ENCODE measurements at regions not wholly inside any gene's neighbourhood (a gene's known extent, or its start where the extent isn't known, plus 50 kb on each side); places are given as distances from the start of the nearest gene placed in this dataset.

- H3K4me1 ChIP-seq (ENCODE audit: insufficient read depth), result no peaks in the 10 kb centered on the region
- H2AFZ ChIP-seq, result no peak overlapping the region
- no peaks in the 10 kb centered on the region for H3K79me2 ChIP-seq
- DNase-seq (ENCODE audit: low spot score), result no peak
- H3K4me3 ChIP-seq, result no peak overlapping the region
- peaks cover under 1% of the 10 kb centered on the region for H4K20me1 ChIP-seq (ENCODE audit: insufficient read depth, poor library complexity, severe bottlenecking)
- H3K27ac ChIP-seq, result no peak overlapping the region
- H3K4me2 ChIP-seq, result no peak overlapping the region
- no peaks in the 10 kb centered on the region for H3K9me3 ChIP-seq (ENCODE audit: low read depth)
- H3K27me3 ChIP-seq, result no peaks in the 10 kb centered on the region
- TF ChIP-seq EZH2phosphoT487 (IDR thresholded peaks at IDR 0.05; ENCODE audit: low read depth, severe bottlenecking, unreplicated experiment) (no peak), EZH2 (IDR thresholded peaks at IDR 0.05; ENCODE audit: borderline replicate concordance) (no peak)
- TF ChIP-seq, protein P1, sequence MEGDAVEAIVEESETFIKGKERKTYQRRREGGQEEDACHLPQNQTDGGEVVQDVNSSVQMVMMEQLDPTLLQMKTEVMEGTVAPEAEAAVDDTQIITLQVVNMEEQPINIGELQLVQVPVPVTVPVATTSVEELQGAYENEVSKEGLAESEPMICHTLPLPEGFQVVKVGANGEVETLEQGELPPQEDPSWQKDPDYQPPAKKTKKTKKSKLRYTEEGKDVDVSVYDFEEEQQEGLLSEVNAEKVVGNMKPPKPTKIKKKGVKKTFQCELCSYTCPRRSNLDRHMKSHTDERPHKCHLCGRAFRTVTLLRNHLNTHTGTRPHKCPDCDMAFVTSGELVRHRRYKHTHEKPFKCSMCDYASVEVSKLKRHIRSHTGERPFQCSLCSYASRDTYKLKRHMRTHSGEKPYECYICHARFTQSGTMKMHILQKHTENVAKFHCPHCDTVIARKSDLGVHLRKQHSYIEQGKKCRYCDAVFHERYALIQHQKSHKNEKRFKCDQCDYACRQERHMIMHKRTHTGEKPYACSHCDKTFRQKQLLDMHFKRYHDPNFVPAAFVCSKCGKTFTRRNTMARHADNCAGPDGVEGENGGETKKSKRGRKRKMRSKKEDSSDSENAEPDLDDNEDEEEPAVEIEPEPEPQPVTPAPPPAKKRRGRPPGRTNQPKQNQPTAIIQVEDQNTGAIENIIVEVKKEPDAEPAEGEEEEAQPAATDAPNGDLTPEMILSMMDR (IDR thresholded peaks at IDR 0.05; ENCODE audit: poor library complexity), result no peak
- H3K9me2 ChIP-seq (replicated peaks; ENCODE audit: insufficient read depth), result no peaks in the 10 kb centered on the region
- WGBS (ENCODE audit: low lambda C conversion rate, missing lambda C conversion rate), result 91% methylated on average over 3 of the region's 3 CpGs
- H3K36me3 ChIP-seq (replicated peaks; ENCODE audit: insufficient read depth, low read depth), result no peaks in the 10 kb centered on the region
Measured at GRCh38 chr21:40997831-40998230, 150.9 kb upstream of the DSCAM start.

- Histone ChIP-seq H3K9me2 (replicated peaks; ENCODE audit: insufficient read depth) (no peaks in the 10 kb centered on the region), H3K27me3 (no peaks in the 10 kb centered on the region), H3K4me3 (no peak overlapping the region), H3K4me2 (no peak overlapping the region), H3K36me3 (replicated peaks; ENCODE audit: insufficient read depth, low read depth) (no peaks in the 10 kb centered on the region), H3K9me3 (ENCODE audit: low read depth) (no peaks in the 10 kb centered on the region), H3K79me2 (no peaks in the 10 kb centered on the region), H3K4me1 (ENCODE audit: insufficient read depth) (no peaks in the 10 kb centered on the region), H2AFZ (no peak overlapping the region), H4K20me1 (ENCODE audit: insufficient read depth, poor library complexity, severe bottlenecking) (peaks cover 3% of the 10 kb centered on the region), H3K27ac (no peak overlapping the region)
- no peak for DNase-seq (ENCODE audit: low spot score)
- no peak for TF ChIP-seq EZH2phosphoT487 (IDR thresholded peaks at IDR 0.05; ENCODE audit: low read depth, severe bottlenecking, unreplicated experiment)
- TF ChIP-seq, protein P1 (IDR thresholded peaks at IDR 0.05; ENCODE audit: poor library complexity), result no peak
- WGBS (ENCODE audit: low lambda C conversion rate, missing lambda C conversion rate), result 94% methylated on average over 1 of the region's 1 CpG
Measured at GRCh38 chr21:41000838-41001237, 153.9 kb upstream of the DSCAM start.

GRCh38 chr21:41006636-41007035 is 159.7 kb upstream of the DSCAM start:
- Histone ChIP-seq H2AFZ (no peak overlapping the region), H3K79me2 (no peaks in the 10 kb centered on the region), H3K4me3 (no peak overlapping the region), H4K20me1 (ENCODE audit: insufficient read depth, poor library complexity, severe bottlenecking) (peaks cover 3% of the 10 kb centered on the region), H3K4me2 (no peak overlapping the region), H3K36me3 (replicated peaks; ENCODE audit: insufficient read depth, low read depth) (no peaks in the 10 kb centered on the region), H3K4me1 (ENCODE audit: insufficient read depth) (no peaks in the 10 kb centered on the region), H3K9me2 (replicated peaks; ENCODE audit: insufficient read depth) (no peaks in the 10 kb centered on the region), H3K27me3 (no peaks in the 10 kb centered on the region), H3K27ac (no peak overlapping the region), H3K9me3 (ENCODE audit: low read depth) (no peaks in the 10 kb centered on the region)
- no peak for TF ChIP-seq EZH2 (IDR thresholded peaks at IDR 0.05; ENCODE audit: borderline replicate concordance)
- TF ChIP-seq, protein P1 (IDR thresholded peaks at IDR 0.05; ENCODE audit: poor library complexity), result no peak
- no peak for TF ChIP-seq EZH2phosphoT487 (IDR thresholded peaks at IDR 0.05; ENCODE audit: low read depth, severe bottlenecking, unreplicated experiment)
- DNase-seq (ENCODE audit: low spot score), result no peak
- WGBS (ENCODE audit: low lambda C conversion rate, missing lambda C conversion rate), result 91% methylated on average over 6 of the region's 6 CpGs

GRCh38 chr21:41008351-41008750 is 159.6 kb upstream of the BACE2 start:
- H3K9me2 ChIP-seq (replicated peaks; ENCODE audit: insufficient read depth), result no peaks in the 10 kb centered on the region
- no peaks in the 10 kb centered on the region for H3K36me3 ChIP-seq (replicated peaks; ENCODE audit: insufficient read depth, low read depth)
- no peaks in the 10 kb centered on the region for H3K27me3 ChIP-seq
- H4K20me1 ChIP-seq (ENCODE audit: insufficient read depth, poor library complexity, severe bottlenecking), result no peaks in the 10 kb centered on the region
- no peak overlapping the region for H3K27ac ChIP-seq
- no peaks in the 10 kb centered on the region for H3K4me1 ChIP-seq (ENCODE audit: insufficient read depth)
- H3K4me3 ChIP-seq, result no peak overlapping the region
- TF ChIP-seq EZH2 (IDR thresholded peaks at IDR 0.05; ENCODE audit: borderline replicate concordance) (no peak), EZH2phosphoT487 (IDR thresholded peaks at IDR 0.05; ENCODE audit: low read depth, severe bottlenecking, unreplicated experiment) (no peak)
- TF ChIP-seq, protein P1 (IDR thresholded peaks at IDR 0.05; ENCODE audit: poor library complexity), result no peak
- H3K9me3 ChIP-seq (ENCODE audit: low read depth), result no peaks in the 10 kb centered on the region
- H3K79me2 ChIP-seq, result no peaks in the 10 kb centered on the region
- no peak for DNase-seq (ENCODE audit: low spot score)
- WGBS (ENCODE audit: low lambda C conversion rate, missing lambda C conversion rate), result 95% methylated on average over 6 of the region's 6 CpGs
- H2AFZ ChIP-seq, result no peak overlapping the region
- H3K4me2 ChIP-seq, result no peak overlapping the region

All from hepatocyte (in vitro differentiated cells).